ENCODE measurements at regions not wholly inside any gene's neighbourhood (a gene's known extent, or its start where the extent isn't known, plus 50 kb on each side); places are given as distances from the start of the nearest gene placed in this dataset.

GRCh38 chr6:23016696-23017095, 447.3 kb downstream of the HDGFL1 start:
- no peak for TF ChIP-seq CTCF (IDR thresholded peaks at IDR 0.05; ENCODE audit: insufficient read depth, low read depth, low read length)
- peak; percentile 70 for DNase-seq (ENCODE audit: low read depth)
- H3K4me3 ChIP-seq (ENCODE audit: low read depth, low read length), result no peak overlapping the region

- H3K4me3 ChIP-seq (ENCODE audit: low read depth, low read length), result no peak overlapping the region
- no peak for DNase-seq (ENCODE audit: low read depth)
- no peak for TF ChIP-seq CTCF (IDR thresholded peaks at IDR 0.05; ENCODE audit: insufficient read depth, low read depth, low read length)
Measured at GRCh38 chr6:23021487-23021886, 452.1 kb downstream of the HDGFL1 start.

- no peak for DNase-seq (ENCODE audit: low read depth)
- no peak for TF ChIP-seq CTCF (IDR thresholded peaks at IDR 0.05; ENCODE audit: insufficient read depth, low read depth, low read length)
Measured at GRCh38 chr6:23027281-23027680, 457.9 kb downstream of the HDGFL1 start.

GRCh38 chr6:23031986-23032385, 462.6 kb downstream of the HDGFL1 start:
- TF ChIP-seq CTCF (IDR thresholded peaks at IDR 0.05; ENCODE audit: insufficient read depth, low read depth, low read length), result no peak

More at GRCh38 chr6:23027281-23027680, 457.9 kb downstream of the HDGFL1 start:
- no peak overlapping the region for H3K4me3 ChIP-seq (ENCODE audit: low read depth, low read length)

GRCh38 chr6:23034926-23035325, 465.6 kb downstream of the HDGFL1 start:
- H3K4me3 ChIP-seq (ENCODE audit: low read depth, low read length), result no peak overlapping the region
- no peak for DNase-seq (ENCODE audit: low read depth)
- no peak for TF ChIP-seq CTCF (IDR thresholded peaks at IDR 0.05; ENCODE audit: insufficient read depth, low read depth, low read length)

More at GRCh38 chr6:23031986-23032385, 462.6 kb downstream of the HDGFL1 start:
- no peak overlapping the region for H3K4me3 ChIP-seq (ENCODE audit: low read depth, low read length)
- peak; percentile 17 for DNase-seq (ENCODE audit: low read depth)

GRCh38 chr6:23036406-23036983, 467.1 kb downstream of the HDGFL1 start:
- no peak for DNase-seq (ENCODE audit: low read depth)
- no peak for TF ChIP-seq CTCF (IDR thresholded peaks at IDR 0.05; ENCODE audit: insufficient read depth, low read depth, low read length)
- H3K4me3 ChIP-seq (ENCODE audit: low read depth, low read length), result no peak overlapping the region

GRCh38 chr6:23040899-23041298, 471.5 kb downstream of the HDGFL1 start:
- no peak overlapping the region for H3K4me3 ChIP-seq (ENCODE audit: low read depth, low read length)
- no peak for DNase-seq (ENCODE audit: low read depth)

More at GRCh38 chr6:23040899-23041298, 471.5 kb downstream of the HDGFL1 start:
- no peak for TF ChIP-seq CTCF (IDR thresholded peaks at IDR 0.05; ENCODE audit: insufficient read depth, low read depth, low read length)

Data from fibroblast of villous mesenchyme (primary cell).